Cerebellar nuclear complex (tissue), 1 donor: ENCODE measurements at regions not wholly inside any gene's neighbourhood (a gene's known extent, or its start where the extent isn't known, plus 50 kb on each side); places are given as distances from the start of the nearest gene placed in this dataset.

Experiments used
- DNase-seq, 2 experiments: peaks; one replicate each; lab custom pipeline; 2025; lab: John Stamatoyannopoulos, UW

GRCh38 chr6:56715741-56716140, 73.1 kb upstream of the DST start:
- DNase-seq: no peak

- no peak for DNase-seq
These were observed 72.3 kb upstream of the DST start for GRCh38 chr6:56714982-56715456.

- DNase-seq: no peak
These were observed 71.6 kb upstream of the DST start for GRCh38 chr6:56714273-56714672.

- no peak for DNase-seq
These were observed 70.6 kb upstream of the DST start for GRCh38 chr6:56713254-56713672.

- DNase-seq: no peak
These were observed 68.3 kb upstream of the DST start for GRCh38 chr6:56710967-56711366.

GRCh38 chr6:56709650-56710049, 67.0 kb upstream of the DST start:
- no peak for DNase-seq

GRCh38 chr6:56708810-56709597, 66.3 kb upstream of the DST start:
- DNase-seq: no peak

- DNase-seq: no peak
These were observed 64.5 kb upstream of the DST start for GRCh38 chr6:56706981-56707726.

GRCh38 chr6:56699066-56699654, 56.5 kb upstream of the DST start:
- peak in 1 of 2 experiments; percentile 14 for DNase-seq

- no peak for DNase-seq
These were observed 53.0 kb upstream of the DST start for GRCh38 chr6:56695702-56696101.

GRCh38 chr6:56694002-56694401, 51.3 kb upstream of the DST start:
- no peak for DNase-seq

GRCh38 chr6:56693246-56693607, 50.5 kb upstream of the DST start:
- DNase-seq: peak in 1 of 2 experiments; percentile 7

- DNase-seq: no peak
These were observed 50.0 kb upstream of the DST start for GRCh38 chr6:56692523-56693245.
